Upper lobe of left lung (tissue), 4 donors: ENCODE measurements at regions not wholly inside any gene's neighbourhood (a gene's known extent, or its start where the extent isn't known, plus 50 kb on each side); places are given as distances from the start of the nearest gene placed in this dataset.

Source experiments
- CTCF ChIP-seq, 6 experiments: fragments of 450-650 bp in 4 of 6; fragments of 200-600 bp in 2 of 6; sonication (generic) in 2 of 6; IDR thresholded peaks; one replicate each; pipeline ENCODE4 v1.5.1; 2016 to 2019; ENCODE audit warnings: antibody characterized with exemption in 6 of 6
- EP300 ChIP-seq, 4 donors: sonication (generic); formaldehyde crosslinking; IDR thresholded peaks; one replicate each; pipeline ENCODE4 v1.5.1; 2017; ENCODE audit warnings: antibody characterized with exemption in 4 of 4, control low read depth in 2 of 4
- POLR2A ChIP-seq, 4 donors: fragments of 450-650 bp; IDR thresholded peaks; one replicate each; pipeline ENCODE4 v1.5.1; 2016 to 2017; ENCODE audit warnings: antibody characterized with exemption in 4 of 4, mild to moderate bottlenecking in 2 of 4
- POLR2AphosphoS5 ChIP-seq, 2 donors: sonication (generic); formaldehyde crosslinking; IDR thresholded peaks; one replicate each; pipeline ENCODE4 v1.5.1; 2017; ENCODE audit warnings: antibody characterized with exemption in 2 of 2

- no peak for TF ChIP-seq POLR2A (IDR thresholded peaks at IDR 0.05)
- TF ChIP-seq CTCF (IDR thresholded peaks at IDR 0.05) = no peak
- no peak for TF ChIP-seq POLR2AphosphoS5 (IDR thresholded peaks at IDR 0.05)
- TF ChIP-seq EP300 (IDR thresholded peaks at IDR 0.05) = no peak
Measured at GRCh38 chr4:112860830-112861690, 188.4 kb upstream of the ANK2 start.
